Cardiac muscle cell (in vitro differentiated cells and primary cell): ENCODE measurements at regions not wholly inside any gene's neighbourhood (a gene's known extent, or its start where the extent isn't known, plus 50 kb on each side); places are given as distances from the start of the nearest gene placed in this dataset.

Experiments used
- DNase-seq, 2 donors: peaks; one replicate each; pipeline versions ENCODE4 v3.0.0 to v3.0.0-alpha.2; 2010 to 2017; ENCODE audit warnings: low read depth in 1 of 2, low spot score in 1 of 2
- H3K27ac ChIP-seq: fragments of 200-600 bp; sonication (generic); 2 replicates; pipeline ENCODE4 v1.5.1; 2016
- H3K27me3 ChIP-seq: fragments of 200-600 bp; sonication (generic); 2 replicates; pipeline ENCODE4 v1.6.0; 2016; ENCODE audit warnings: control low read depth
- H3K36me3 ChIP-seq: fragments of 200-600 bp; sonication (generic); 2 replicates; pipeline ENCODE4 v1.5.1; 2016; ENCODE audit warnings: control low read depth
- H3K4me1 ChIP-seq: fragments of 200-600 bp; sonication (generic); 2 replicates; pipeline ENCODE4 v1.8.1; 2017; ENCODE audit warnings: low read depth, mild to moderate bottlenecking, mixed run types
- H3K4me3 ChIP-seq: fragments of 200-600 bp; sonication (generic); 2 replicates; pipeline ENCODE4 v1.5.1; 2016; ENCODE audit warnings: mild to moderate bottlenecking
- H3K9me3 ChIP-seq: fragments of 200-600 bp; sonication (generic); 2 replicates; pipeline ENCODE4 v1.5.1; 2017; ENCODE audit warnings: low read depth, mild to moderate bottlenecking, control low read depth
- TF ChIP-seq, protein P1 (sequence below): IDR thresholded peaks from 2 replicates; pipeline ENCODE4 v1.5.1; 2012; ENCODE audit warnings: low read depth, mild to moderate bottlenecking, low read length

DNA sequence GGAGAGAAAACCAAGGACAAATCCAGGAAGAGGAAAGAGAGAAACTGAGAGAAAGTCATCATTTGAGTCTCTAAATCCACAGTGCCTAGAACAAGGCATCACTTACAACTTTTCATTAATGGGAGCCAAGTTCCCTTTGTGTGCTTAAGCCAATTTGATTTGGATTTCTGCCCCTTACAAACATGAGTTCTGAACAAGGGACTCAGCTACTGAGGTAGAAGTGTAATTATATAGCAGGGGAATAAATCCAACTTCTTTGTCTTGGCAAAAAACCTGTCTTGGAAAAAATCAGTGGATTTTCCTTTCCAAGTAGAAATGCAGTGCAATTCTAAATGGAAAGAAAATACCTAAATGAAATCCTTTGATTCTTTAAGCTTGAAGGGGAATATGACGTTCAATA, 307.2 kb upstream of the CNTN3 start:
- Histone ChIP-seq H3K27ac (no peak overlapping the region), H3K27me3 (no peaks in the 10 kb centered on the region), H3K4me1 (no peaks in the 10 kb centered on the region), H3K4me3 (no peak overlapping the region), H3K36me3 (no peaks in the 10 kb centered on the region), H3K9me3 (no peaks in the 10 kb centered on the region)
- no peak for DNase-seq
- TF ChIP-seq, protein P1, sequence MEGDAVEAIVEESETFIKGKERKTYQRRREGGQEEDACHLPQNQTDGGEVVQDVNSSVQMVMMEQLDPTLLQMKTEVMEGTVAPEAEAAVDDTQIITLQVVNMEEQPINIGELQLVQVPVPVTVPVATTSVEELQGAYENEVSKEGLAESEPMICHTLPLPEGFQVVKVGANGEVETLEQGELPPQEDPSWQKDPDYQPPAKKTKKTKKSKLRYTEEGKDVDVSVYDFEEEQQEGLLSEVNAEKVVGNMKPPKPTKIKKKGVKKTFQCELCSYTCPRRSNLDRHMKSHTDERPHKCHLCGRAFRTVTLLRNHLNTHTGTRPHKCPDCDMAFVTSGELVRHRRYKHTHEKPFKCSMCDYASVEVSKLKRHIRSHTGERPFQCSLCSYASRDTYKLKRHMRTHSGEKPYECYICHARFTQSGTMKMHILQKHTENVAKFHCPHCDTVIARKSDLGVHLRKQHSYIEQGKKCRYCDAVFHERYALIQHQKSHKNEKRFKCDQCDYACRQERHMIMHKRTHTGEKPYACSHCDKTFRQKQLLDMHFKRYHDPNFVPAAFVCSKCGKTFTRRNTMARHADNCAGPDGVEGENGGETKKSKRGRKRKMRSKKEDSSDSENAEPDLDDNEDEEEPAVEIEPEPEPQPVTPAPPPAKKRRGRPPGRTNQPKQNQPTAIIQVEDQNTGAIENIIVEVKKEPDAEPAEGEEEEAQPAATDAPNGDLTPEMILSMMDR, result no peak

DNA sequence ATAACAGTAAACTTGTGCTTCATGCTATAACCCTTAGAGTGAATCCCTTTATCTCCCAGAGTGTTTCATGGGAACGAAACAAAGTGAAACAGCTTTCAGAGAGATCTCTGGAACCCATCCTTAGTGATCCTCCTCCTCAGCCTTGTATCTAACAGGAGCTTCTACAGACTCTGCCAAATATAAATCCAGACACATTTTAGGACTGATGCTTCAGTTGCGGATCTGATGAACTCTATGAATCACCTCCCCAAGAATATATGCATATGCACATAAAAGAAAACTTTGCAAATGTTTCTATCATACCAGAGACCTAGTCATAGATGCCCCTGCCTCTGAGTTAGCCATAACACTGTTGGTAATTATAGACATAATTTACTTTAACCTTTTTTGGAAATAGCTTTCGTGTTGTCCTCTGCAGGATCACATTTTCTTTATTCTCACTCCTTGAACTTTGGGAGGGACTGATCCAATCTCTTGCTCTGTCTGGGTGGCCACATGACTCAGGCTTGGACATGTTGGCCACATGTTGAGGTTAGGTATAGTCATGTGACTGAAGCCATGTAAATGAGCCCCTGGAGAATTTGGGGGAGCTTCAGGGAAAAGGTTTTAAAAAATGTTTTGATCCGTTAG, 306.4 kb upstream of the CNTN3 start:
- Histone ChIP-seq H3K27ac (no peak overlapping the region), H3K36me3 (no peaks in the 10 kb centered on the region), H3K4me3 (no peak overlapping the region), H3K4me1 (no peaks in the 10 kb centered on the region), H3K27me3 (no peaks in the 10 kb centered on the region), H3K9me3 (no peaks in the 10 kb centered on the region)
- DNase-seq, result no peak
- TF ChIP-seq, protein P1, result no peak

DNA sequence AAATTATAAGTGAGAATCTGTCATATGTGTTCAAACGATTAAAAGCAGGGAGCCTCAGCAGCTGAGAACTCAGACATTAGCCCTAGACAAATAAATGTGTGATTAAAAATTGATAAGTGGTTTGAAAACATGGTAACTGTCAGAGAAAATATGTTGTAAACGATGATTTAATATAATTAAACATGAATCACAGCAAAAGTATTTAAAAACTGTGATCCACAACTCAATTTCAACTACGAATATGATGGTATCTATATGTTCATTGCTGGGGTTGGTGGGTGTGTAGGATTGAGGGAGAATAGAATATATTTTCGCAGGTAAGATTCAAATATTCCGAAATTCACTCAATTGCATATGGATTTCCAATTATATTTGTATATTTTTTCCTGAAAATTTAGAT, 302.2 kb upstream of the CNTN3 start:
- Histone ChIP-seq H3K9me3 (no peaks in the 10 kb centered on the region), H3K4me1 (no peaks in the 10 kb centered on the region), H3K36me3 (no peaks in the 10 kb centered on the region), H3K27me3 (no peaks in the 10 kb centered on the region), H3K4me3 (no peak overlapping the region), H3K27ac (no peak overlapping the region)
- TF ChIP-seq, protein P1, result no peak
- no peak for DNase-seq

DNA sequence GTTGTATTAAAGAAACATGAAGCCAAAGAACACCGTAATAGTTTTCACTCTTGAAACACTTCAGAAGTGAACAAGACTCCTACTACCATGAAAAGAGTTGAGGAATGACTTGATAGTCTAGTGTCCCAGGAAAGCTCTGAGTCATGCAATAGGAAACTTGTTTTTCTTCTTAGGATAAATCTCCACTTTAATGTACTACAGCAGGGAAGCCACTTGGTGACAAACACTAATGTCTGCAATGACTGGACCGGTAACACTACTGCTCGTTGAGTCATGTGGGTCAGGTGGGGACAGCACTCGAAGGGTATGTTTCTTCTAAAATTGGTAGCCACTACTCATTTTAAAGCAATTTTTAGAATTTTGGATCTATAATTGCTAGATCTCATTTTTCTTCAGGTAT, 291.7 kb upstream of the CNTN3 start:
- Histone ChIP-seq H3K9me3 (no peaks in the 10 kb centered on the region), H3K36me3 (no peaks in the 10 kb centered on the region), H3K27ac (no peak overlapping the region), H3K27me3 (no peaks in the 10 kb centered on the region), H3K4me3 (no peak overlapping the region), H3K4me1 (no peaks in the 10 kb centered on the region)
- TF ChIP-seq, protein P1, result no peak
- no peak for DNase-seq

DNA sequence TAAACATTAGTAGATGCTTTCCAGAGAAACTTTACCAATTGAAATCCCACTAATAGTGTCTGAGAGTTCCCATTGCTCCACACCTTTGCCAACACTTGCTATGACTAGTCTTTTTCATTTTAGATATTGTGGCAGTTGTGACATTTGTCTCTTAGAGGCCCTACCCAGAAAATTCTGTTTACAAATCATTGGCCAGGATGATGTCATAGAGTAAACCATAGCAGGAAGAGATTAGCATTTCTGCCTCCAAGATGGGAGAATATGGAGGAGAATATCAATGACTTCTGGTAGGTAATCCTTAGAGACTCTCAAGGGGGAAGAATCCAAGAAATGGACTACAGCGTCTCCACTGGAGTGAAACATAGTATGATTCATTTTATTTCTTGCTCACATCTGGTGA, 291.0 kb upstream of the CNTN3 start:
- Histone ChIP-seq H3K36me3 (no peaks in the 10 kb centered on the region), H3K9me3 (no peaks in the 10 kb centered on the region), H3K4me3 (no peak overlapping the region), H3K27ac (no peak overlapping the region), H3K27me3 (no peaks in the 10 kb centered on the region), H3K4me1 (no peaks in the 10 kb centered on the region)
- DNase-seq, result no peak
- TF ChIP-seq, protein P1, result no peak
